T-helper 1 cell treated with Interleukin-12 subunit alpha and Interleukin-12 subunit beta and Interleukin-4 antibody, amounts not matched to agents 30 μg/mL and 1 μg/mL, for 36 hours (primary cell): ENCODE measurements at regions not wholly inside any gene's neighbourhood (a gene's known extent, or its start where the extent isn't known, plus 50 kb on each side); places are given as distances from the start of the nearest gene placed in this dataset.

Experiments
- H3K27ac Mint-ChIP-seq: one replicate; pipeline ENCODE4 v1.8.0; 2021; ENCODE audit warnings: mild to moderate bottlenecking, mixed read lengths
- H3K27me3 Mint-ChIP-seq: one replicate; pipeline ENCODE4 v1.8.0; 2021; ENCODE audit warnings: low read depth, mixed read lengths
- H3K36me3 Mint-ChIP-seq: one replicate; pipeline ENCODE4 v1.8.0; 2021; ENCODE audit warnings: low read depth, mixed read lengths
- H3K4me1 Mint-ChIP-seq: one replicate; pipeline ENCODE4 v1.8.0; 2021; ENCODE audit warnings: low read depth, mixed read lengths
- H3K4me3 Mint-ChIP-seq: one replicate; pipeline ENCODE4 v1.8.0; 2021; ENCODE audit warnings: mild to moderate bottlenecking, moderate library complexity, mixed read lengths
- H3K9me3 Mint-ChIP-seq: one replicate; pipeline ENCODE4 v1.8.0; 2021; ENCODE audit warnings: mixed read lengths

DNA sequence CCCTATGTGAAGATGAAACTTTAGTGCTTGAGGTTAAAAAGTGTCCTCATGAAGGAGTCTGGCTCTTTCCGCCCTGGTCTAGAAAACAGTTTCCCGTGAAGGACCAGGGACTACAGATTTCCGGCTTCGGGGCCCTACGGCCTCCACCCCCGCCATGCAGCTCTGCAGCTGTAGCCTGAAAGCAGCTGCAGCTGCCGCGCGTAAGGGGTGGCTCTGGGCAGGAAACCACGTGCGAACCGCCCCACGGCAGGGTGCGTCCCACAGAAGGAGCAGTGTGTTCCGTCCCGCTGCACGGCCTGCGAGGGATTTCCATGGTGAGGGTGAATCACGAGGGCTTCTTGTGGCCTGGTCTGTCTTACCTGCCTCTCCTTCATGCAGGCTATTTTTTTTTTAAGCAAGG, 117.0 kb downstream of the ERMARD start:
- Mint-ChIP-seq H3K4me3 (no peak overlapping the region), H3K36me3 (no peaks in the 10 kb centered on the region), H3K9me3 (peaks cover 5% of the 10 kb centered on the region), H3K4me1 (peaks cover 2% of the 10 kb centered on the region), H3K27me3 (no peaks in the 10 kb centered on the region), H3K27ac (no peak overlapping the region)

DNA sequence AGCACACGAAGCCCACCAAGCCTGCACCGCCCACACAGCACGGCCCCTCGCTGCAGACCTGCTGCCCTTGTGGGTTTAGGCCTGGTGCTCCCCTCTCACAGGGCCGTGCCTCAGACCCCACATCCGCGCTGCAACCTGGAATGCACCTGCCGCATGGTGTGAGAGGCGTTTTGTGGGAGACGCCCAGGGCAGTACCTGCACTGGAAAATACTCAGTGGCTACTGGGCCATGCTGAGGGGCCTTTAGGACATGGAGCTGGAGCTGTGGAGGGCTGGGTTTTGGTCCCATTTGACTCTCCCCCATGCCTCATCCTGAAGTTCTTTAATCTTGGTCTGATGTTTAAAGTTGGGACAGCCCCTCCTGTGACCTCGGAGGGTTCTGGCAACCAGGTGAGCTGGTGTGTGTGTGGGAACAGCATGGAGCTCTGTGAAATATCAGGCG, 116.3 kb downstream of the ERMARD start:
- Mint-ChIP-seq H3K27me3 (no peaks in the 10 kb centered on the region), H3K4me1 (peaks cover 2% of the 10 kb centered on the region), H3K9me3 (peaks cover 6% of the 10 kb centered on the region), H3K36me3 (no peaks in the 10 kb centered on the region), H3K27ac (no peak overlapping the region), H3K4me3 (no peak overlapping the region)

DNA sequence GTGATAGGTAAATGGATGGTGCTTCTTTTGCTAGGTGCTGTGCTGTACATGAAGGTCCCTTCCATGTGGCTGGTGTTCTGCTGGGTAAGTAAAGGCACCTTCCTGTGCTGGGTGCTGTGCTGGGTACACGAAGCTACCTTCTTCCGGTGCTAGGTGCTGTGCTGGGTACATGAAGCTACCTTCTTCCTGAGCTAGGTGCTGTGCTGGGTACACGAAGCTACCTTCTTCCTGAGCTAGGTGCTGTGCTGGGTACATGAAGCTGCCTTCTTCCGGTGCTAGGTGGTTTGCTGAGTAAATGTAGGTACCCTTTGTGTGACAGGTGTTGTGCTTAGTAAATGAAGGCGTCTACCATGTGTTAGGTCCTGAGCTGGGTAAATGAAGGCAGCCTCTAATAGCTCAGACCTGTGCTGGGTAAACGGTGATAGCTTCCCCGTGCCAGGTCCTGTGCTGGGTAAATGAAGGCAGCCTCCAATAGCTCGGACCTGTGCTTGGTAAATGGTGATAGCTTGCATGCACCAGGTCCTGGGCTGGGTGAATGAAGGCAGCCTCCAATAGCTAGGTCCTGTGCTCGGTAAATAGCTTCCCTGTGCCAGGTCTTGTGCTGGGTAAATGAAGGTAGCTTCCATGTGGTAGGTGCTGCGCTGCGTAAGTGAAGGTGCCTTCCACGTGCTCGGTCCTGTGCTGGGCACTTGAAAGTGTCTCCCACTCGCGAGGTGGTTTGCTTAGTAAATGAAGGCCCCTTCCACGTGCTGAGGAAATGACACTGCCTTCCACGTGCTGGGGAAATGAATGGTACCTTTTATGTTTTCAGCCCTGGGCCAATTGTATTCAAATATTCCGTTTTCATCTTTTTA, 115.5 kb downstream of the ERMARD start:
- H3K27ac Mint-ChIP-seq: no peak overlapping the region

DNA sequence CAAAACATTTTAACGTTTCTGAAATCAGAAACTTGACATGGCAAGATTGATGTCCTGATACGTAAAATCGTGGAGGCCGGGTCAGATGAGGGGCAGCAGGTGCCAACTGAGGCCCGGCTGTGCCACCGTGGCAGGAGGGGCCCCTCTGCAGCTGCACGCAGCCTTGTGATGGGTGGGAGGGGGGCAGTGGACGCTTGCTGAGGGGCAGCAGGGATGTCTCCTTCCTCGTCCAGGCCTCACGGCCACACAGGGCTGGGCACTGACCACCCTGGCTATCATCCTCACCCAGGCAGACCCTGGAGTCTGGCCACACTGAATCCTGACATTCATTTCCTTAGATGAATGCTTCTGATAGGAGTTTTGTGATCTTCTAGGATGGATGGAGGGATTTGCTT, 114.7 kb downstream of the ERMARD start:
- Mint-ChIP-seq H3K4me1 (peaks cover 2% of the 10 kb centered on the region), H3K9me3 (peaks cover 6% of the 10 kb centered on the region), H3K36me3 (no peaks in the 10 kb centered on the region), H3K27me3 (no peaks in the 10 kb centered on the region), H3K27ac (no peak overlapping the region), H3K4me3 (no peak overlapping the region)

More for the DNA sequence above, 115.5 kb downstream of the ERMARD start:
- no peaks in the 10 kb centered on the region for H3K27me3 Mint-ChIP-seq
- no peak overlapping the region for H3K4me3 Mint-ChIP-seq
- no peaks in the 10 kb centered on the region for H3K36me3 Mint-ChIP-seq
- peaks cover 2% of the 10 kb centered on the region for H3K4me1 Mint-ChIP-seq
- peaks cover 6% of the 10 kb centered on the region for H3K9me3 Mint-ChIP-seq

DNA sequence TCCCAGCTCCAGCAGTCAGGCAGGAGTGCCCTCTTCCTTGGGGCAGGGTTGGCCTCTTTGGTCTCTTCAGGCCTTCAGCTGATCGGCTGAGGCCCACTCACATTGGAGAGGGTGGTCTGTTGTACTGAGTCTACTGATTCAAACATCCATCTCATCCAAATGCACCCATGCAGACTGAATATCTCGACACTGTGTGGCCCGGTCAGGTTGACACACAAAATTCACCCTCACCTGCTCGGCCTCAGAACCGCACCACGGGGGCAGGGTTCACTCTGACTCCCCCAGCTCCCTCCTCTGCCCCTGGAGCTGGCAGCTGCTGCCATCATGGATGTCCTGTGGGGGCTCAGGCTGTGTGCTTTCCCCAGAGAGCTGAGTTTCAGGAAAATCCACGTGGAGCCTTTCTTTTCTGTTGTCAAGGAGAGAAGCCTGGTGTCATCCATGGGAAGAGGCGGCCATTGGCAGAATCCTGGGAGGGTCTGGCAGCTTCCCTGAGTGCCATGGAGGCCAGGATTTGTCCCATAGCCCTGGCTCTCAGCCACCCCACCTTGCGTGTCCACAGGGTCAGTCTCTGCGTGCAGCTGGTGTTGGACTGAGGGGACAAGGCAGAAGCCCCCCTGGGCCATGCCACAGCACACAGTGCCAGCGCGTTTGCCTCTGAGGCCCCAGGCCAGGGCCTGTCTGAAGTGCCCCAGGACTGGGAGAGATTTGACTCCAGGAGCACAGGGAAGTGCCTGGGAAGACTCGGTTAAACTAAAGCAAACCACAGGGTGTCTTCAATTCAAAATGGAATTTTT, 114.1 kb downstream of the ERMARD start:
- Mint-ChIP-seq H3K27ac (no peak overlapping the region), H3K36me3 (no peaks in the 10 kb centered on the region), H3K9me3 (peaks cover 6% of the 10 kb centered on the region), H3K4me1 (peaks cover 2% of the 10 kb centered on the region), H3K27me3 (no peaks in the 10 kb centered on the region), H3K4me3 (no peak overlapping the region)

DNA sequence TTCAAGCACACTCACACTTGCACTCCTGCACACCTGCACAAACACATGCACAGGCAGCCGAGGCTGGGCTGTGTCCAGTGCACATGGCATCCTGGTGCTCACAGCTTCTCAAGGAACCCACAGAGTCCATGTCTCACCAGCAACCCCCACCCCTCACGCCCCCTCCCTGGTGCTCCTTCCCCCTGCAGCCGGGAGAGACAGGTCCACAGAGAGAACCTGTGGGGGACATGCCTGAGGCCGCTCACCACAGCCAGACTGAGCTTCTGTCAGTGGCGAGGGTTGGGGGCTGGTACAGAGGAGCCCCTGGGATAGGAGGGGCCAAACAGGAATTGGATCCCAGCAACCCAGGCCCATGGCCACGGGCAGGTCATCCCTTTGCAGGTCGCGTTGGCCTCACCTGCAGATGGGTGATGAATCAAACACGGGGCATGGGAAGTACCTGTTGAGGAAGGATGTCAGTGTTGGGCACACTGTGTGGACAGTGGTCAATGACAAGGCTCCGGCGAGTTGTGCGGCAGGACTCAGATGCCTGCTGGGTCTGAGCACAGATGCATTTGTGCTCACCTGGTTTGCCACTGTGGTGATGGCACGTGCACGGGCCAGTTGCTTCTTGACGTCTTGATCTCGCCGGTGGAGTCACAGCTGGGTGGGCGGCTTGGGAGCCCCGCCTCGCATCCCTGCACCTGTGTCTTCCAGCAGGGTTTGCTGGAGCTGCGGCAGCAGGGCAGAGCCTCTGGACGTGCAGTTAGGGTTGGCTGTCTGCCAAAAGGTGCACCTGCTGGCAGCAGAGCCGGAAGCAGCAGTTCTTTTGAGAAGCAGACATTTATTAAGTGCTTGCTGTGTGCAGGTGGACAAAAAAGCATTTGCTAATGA, 113.0 kb downstream of the ERMARD start:
- no peak overlapping the region for H3K27ac Mint-ChIP-seq
- H3K4me3 Mint-ChIP-seq: no peak overlapping the region
- peaks cover 6% of the 10 kb centered on the region for H3K9me3 Mint-ChIP-seq
- no peaks in the 10 kb centered on the region for H3K36me3 Mint-ChIP-seq
- H3K4me1 Mint-ChIP-seq: peaks cover 2% of the 10 kb centered on the region
- no peaks in the 10 kb centered on the region for H3K27me3 Mint-ChIP-seq

DNA sequence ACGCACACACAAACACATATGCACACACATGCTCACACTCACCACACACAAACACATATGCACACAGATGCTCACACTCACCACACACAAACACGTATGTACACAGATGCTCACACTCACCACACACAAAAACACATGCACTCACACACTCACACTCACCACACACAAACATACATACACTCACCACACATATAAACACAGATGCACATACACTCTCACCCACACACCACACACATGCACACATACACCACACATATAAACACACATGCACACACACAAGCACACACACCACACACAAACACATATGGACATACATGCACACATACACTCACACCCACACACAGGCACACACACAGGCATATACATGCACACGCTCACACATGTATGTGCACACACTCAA, 112.3 kb downstream of the ERMARD start:
- Mint-ChIP-seq H3K36me3 (no peaks in the 10 kb centered on the region), H3K27ac (no peak overlapping the region), H3K27me3 (no peaks in the 10 kb centered on the region), H3K4me3 (no peak overlapping the region), H3K4me1 (peaks cover 2% of the 10 kb centered on the region), H3K9me3 (peaks cover 6% of the 10 kb centered on the region)

DNA sequence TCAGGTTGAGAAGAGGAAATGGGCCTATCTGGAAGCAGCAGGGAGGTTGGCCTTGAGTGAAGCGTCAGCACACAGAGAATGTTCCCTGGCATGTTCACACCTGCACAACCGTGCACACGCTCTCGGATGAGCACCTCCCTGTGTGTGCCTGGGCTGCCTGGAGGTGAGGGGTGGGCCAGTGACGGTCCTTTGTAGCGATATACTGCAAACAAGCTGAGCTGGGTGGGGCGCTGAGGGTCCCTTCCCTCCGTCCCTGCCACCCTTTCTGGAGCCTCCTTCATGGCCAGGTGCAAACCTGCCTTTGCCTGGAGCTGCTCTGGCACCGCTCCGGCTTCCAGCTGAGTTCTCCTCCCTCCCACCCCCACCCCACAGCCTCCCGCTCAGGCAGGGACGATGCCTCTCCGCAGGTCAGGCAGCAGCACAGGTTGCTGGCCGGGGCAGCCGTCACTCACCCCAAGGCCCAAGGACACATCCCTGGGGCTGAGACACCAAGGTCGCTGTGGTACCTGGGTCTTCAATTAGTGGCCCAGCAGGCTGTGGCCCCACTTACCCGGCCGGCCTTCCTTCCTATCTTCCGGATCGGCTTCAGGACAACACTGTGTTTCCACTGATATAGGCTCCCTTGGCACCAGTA, 111.6 kb downstream of the ERMARD start:
- Mint-ChIP-seq H3K4me1 (no peaks in the 10 kb centered on the region), H3K9me3 (peaks cover 6% of the 10 kb centered on the region), H3K4me3 (no peak overlapping the region), H3K27me3 (no peaks in the 10 kb centered on the region), H3K27ac (no peak overlapping the region), H3K36me3 (no peaks in the 10 kb centered on the region)

DNA sequence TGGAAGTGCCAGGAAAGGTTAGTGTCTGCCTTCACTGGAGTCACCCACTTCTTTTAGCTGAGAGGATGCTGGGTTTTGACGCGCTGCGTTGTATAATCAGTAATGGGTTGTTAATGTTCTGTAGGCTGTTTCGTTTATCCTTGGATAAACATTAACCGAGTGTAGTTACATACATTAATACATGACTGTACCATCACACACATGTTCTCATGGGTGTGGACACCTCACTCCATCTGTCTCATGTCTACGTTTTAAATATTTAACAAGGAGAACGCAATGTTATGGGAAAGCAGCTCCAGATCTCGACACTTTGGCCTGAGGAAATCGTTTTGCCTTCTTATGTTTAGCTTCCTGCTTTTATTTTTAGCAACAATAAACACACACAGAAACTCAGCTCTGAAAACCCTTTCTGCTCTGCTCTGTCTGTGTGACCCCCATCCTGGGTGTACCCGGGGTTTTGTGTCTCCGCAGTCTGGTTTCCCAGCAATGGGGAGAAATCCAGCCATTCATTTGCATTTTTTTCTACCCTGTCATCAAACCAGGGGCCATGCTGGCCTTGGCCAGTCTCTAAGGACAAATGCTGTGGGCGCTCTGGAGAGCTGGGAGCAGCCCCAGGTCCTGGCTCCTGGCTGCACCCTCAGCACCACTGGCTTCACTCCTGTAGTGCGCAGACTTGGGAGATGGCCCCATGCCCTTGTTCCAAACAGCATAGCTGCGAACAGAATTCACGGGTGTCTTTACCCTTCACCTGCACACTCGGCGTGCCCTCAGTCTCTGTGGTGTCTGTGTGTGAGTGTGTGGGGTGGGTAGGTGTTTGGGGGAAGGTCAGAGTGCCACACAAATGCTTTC, 110.8 kb downstream of the ERMARD start:
- no peaks in the 10 kb centered on the region for H3K27me3 Mint-ChIP-seq
- H3K36me3 Mint-ChIP-seq: no peaks in the 10 kb centered on the region
- no peak overlapping the region for H3K27ac Mint-ChIP-seq
- peaks cover 6% of the 10 kb centered on the region for H3K9me3 Mint-ChIP-seq
- H3K4me1 Mint-ChIP-seq: no peaks in the 10 kb centered on the region
- no peak overlapping the region for H3K4me3 Mint-ChIP-seq

DNA sequence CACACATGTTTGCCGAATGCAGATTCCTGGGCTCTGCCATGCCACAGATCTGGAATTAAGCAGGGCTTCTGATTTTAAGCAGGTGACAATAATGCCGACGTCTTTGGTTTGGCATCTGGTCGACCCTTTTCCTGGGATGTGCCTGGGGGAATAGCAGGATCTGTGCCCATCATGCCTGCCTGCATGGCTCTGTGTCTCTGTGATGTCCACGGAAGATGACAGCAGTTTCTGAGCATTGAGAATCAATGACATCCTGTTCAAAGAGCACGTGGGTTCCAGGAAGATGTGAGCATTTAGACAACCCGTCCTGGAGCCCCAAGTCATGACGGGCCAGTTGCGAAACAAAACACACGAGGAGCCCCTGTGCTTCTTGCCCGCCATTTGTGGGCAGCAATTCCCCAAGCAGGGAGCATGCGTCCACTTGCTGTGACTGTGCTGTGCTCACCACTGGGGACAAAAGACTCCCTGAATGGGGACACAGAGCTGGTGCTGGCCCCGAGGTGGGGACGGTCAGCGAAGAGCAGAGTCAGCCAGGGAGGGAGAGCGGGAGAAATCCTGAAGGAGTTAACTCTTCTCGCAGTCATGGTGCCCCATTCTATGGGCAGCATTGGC, 110.1 kb downstream of the ERMARD start:
- H3K36me3 Mint-ChIP-seq: no peaks in the 10 kb centered on the region
- no peaks in the 10 kb centered on the region for H3K27me3 Mint-ChIP-seq
- H3K27ac Mint-ChIP-seq: no peak overlapping the region
- peaks cover 6% of the 10 kb centered on the region for H3K9me3 Mint-ChIP-seq
- no peak overlapping the region for H3K4me3 Mint-ChIP-seq
- H3K4me1 Mint-ChIP-seq: no peaks in the 10 kb centered on the region

DNA sequence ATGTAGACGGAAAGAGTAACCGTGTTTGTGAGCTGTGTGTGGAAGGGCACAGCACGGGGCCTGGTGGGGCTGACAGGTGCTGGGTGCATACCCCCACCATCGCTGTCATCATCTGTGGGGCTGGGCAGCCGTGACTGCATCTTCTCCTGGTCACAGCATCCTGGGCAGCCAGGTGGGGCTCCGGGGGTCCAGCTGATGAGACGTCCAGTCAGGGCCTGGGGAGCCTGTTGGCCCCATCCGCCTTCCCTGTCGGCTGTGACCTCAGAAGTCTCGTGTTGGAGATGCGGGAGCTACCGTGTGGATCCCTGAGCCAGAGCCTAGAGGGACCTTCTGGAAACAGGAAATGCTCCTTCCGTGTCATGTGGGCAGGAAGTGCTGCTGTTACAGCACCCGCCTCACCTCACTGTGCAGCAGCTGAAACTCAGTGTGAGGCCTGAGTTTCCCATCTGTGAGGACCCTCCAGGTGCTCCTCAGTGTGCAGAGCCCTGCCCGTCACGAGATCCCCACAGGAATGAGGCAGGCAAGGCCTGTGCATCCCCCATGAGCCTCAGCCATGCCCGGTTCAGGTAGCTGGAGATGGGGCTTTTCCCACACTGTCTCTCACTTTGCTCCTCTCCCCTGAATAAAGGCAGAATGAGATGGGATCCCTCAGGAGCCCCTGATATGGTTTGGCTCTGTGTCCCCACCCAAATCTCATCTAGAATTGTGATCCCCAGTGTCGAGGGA, 108.7 kb downstream of the ERMARD start:
- Mint-ChIP-seq H3K9me3 (peaks cover 6% of the 10 kb centered on the region), H3K36me3 (no peaks in the 10 kb centered on the region), H3K27me3 (no peaks in the 10 kb centered on the region), H3K4me1 (no peaks in the 10 kb centered on the region), H3K27ac (no peak overlapping the region), H3K4me3 (no peak overlapping the region)

DNA sequence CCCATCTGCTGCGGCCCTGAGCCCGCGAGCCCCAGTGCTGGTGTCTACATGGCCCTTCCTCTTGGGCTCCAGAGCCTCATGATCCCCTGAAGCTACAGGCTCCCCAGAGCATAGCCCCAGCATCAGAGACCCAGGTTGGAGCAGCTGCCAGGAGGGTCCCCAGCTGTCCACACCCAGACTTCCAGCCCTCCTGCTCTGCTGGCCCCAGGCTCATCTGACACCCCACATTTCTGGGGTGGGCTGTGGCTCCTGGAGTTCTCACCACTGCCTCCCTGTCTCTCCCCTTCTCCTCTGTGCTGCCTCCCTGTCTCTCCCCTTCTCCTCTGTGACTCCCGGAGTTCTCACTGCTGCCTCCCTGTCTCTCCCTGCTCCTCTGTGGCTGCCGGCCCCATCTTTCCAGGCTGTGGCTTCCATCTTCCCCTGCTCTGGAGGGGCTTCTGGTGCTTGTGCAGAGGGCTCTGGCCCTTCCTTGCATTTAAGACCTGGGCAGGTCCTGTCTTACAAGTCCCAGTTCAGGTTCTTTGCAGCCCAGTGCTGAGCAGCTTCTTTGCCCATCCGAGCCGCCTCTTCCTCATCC, 108.1 kb downstream of the ERMARD start:
- H3K4me3 Mint-ChIP-seq: no peak overlapping the region
- no peak overlapping the region for H3K27ac Mint-ChIP-seq
- H3K4me1 Mint-ChIP-seq: no peaks in the 10 kb centered on the region
- H3K27me3 Mint-ChIP-seq: no peaks in the 10 kb centered on the region
- no peaks in the 10 kb centered on the region for H3K36me3 Mint-ChIP-seq
- H3K9me3 Mint-ChIP-seq: peaks cover 6% of the 10 kb centered on the region
